PC-9 (cell line): ENCODE measurements at regions not wholly inside any gene's neighbourhood (a gene's known extent, or its start where the extent isn't known, plus 50 kb on each side); places are given as distances from the start of the nearest gene placed in this dataset.

Source experiments
- BruUV-seq: library from RNA; stranded (reverse); fragments of 400-500 nt; replicated peaks from 2 replicates; lab custom pipeline; 2021; lab: Mats Ljungman, UMichigan
- CTCF ChIA-PET: fragments of 300-600 bp; sonication (Branson Sonifier 250); formaldehyde crosslinking; loops from one replicate; lab custom pipeline; 2022; ENCODE audit warnings: antibody characterized with exemption; lab: Charles Lee
- POLR2A ChIA-PET: fragments of 300-600 bp; sonication (Branson Sonifier 250); formaldehyde crosslinking; loops from one replicate; lab custom pipeline; 2022; ENCODE audit warnings: antibody characterized with exemption; ENCODE audit not compliant: unreplicated experiment; lab: Charles Lee
- DNase-seq, 2 experiments: peaks; one replicate each; pipeline versions ENCODE4 v3.0.0 to v3.0.0-alpha.2; 2015 to 2022; ENCODE audit warnings: mixed read lengths in 1 of 2
- H2AFZ ChIP-seq: fragments of 200-600 bp; sonication (generic); 2 replicates; pipeline ENCODE4 v1.8.1; 2017; ENCODE audit warnings: antibody characterized with exemption
- H3F3A ChIP-seq: fragments of 200-600 bp; sonication (generic); 2 replicates; pipeline ENCODE4 v1.8.1; 2017; ENCODE audit warnings: antibody characterized with exemption, mild to moderate bottlenecking, low read depth; ENCODE audit not compliant: insufficient read depth
- H3K27ac ChIP-seq: fragments of 200-600 bp; sonication (generic); 2 replicates; pipeline ENCODE4 v1.6.1; 2016; ENCODE audit warnings: mixed run types
- H3K27me3 ChIP-seq: fragments of 200-600 bp; sonication (generic); 2 replicates; pipeline ENCODE4 v1.6.1; 2016; ENCODE audit warnings: low read depth, mixed run types; ENCODE audit not compliant: insufficient read depth
- H3K36me3 ChIP-seq: fragments of 200-600 bp; sonication (generic); 2 replicates; pipeline ENCODE4 v1.6.1; 2016; ENCODE audit warnings: low read depth, mixed run types
- H3K4me1 ChIP-seq: fragments of 200-600 bp; sonication (generic); replicated peaks from 2 replicates; pipeline ENCODE4 v1.6.1; 2016; ENCODE audit warnings: mixed run types; ENCODE audit not compliant: insufficient read depth
- H3K4me2 ChIP-seq: fragments of 200-600 bp; sonication (generic); 2 replicates; pipeline ENCODE4 v1.6.1; 2017; ENCODE audit warnings: mixed run types
- H3K4me3 ChIP-seq: fragments of 200-600 bp; sonication (generic); 2 replicates; pipeline ENCODE4 v1.6.1; 2016; ENCODE audit warnings: mixed run types
- H3K79me2 ChIP-seq: fragments of 200-600 bp; sonication (generic); 2 replicates; pipeline ENCODE4 v1.6.1; 2017; ENCODE audit warnings: low read depth, mixed run types
- H3K9me2 ChIP-seq: fragments of 200-600 bp; sonication (generic); 2 replicates; pipeline ENCODE4 v1.8.1; 2017; ENCODE audit warnings: mild to moderate bottlenecking; ENCODE audit not compliant: insufficient read depth
- H3K9me3 ChIP-seq: fragments of 200-600 bp; sonication (generic); 2 replicates; pipeline ENCODE4 v1.8.1; 2016; ENCODE audit warnings: low read depth; ENCODE audit not compliant: insufficient read depth
- H4K20me1 ChIP-seq: fragments of 200-600 bp; sonication (generic); 2 replicates; pipeline ENCODE4 v1.8.1; 2017; ENCODE audit not compliant: insufficient read depth
- CTCF ChIP-seq: fragments of 200-600 bp; sonication (generic); conservative IDR thresholded peaks from 2 replicates; pipeline ENCODE4 v1.6.1; 2017; ENCODE audit warnings: mixed run types, antibody characterized with exemption, mild to moderate bottlenecking, moderate library complexity
- EZH2 ChIP-seq: fragments of 200-600 bp; sonication (generic); IDR thresholded peaks from 2 replicates; pipeline ENCODE4 v1.8.0; 2017; ENCODE audit warnings: antibody characterized with exemption, low read depth
- intact Hi-C: fragments of 100-400 bp; cut with micrococcal nuclease; formaldehyde crosslinking; loops from one replicate; pipeline ENCODE4 v1.10.0; 2022; ENCODE audit not compliant: unreplicated experiment

- DNase-seq, result no peak
- Histone ChIP-seq H3K4me1 (no peaks in the 10 kb centered on the region), H3K79me2 (no peaks in the 10 kb centered on the region), H3K4me3 (no peak overlapping the region), H3K9me3 (no peaks in the 10 kb centered on the region; the same call in 1 of the 2 replicates), H3K36me3 (no peaks in the 10 kb centered on the region), H3K27me3 (peaks cover 41% of the 10 kb centered on the region), H3K9me2 (no peaks in the 10 kb centered on the region), H3K4me2 (no peak overlapping the region), H3K27ac (no peak overlapping the region), H2AFZ (no peak overlapping the region), H4K20me1 (peaks cover 7% of the 10 kb centered on the region; the same call in 1 of the 2 replicates), H3F3A (no peaks in the 10 kb centered on the region)
- intact Hi-C loops, result no loop called here
- no TSS peak for BruUV-seq
- no peak for TF ChIP-seq EZH2
- TF ChIP-seq CTCF, result no peak
- CTCF ChIA-PET, result interaction anchor here (0.6 kb wide), 1 partner anchor 15 kb away, joined by 3 read pairs; no protein-coding TSS in a partner anchor
- POLR2A ChIA-PET, result no interaction called here
Observed at GRCh38 chr17:34750004-34750403, 170.6 kb downstream of the TMEM132E start.

GRCh38 chr17:34741967-34742366, 162.6 kb downstream of the TMEM132E start:
- Histone ChIP-seq H3K27me3 (peaks cover 46% of the 10 kb centered on the region), H3K4me3 (no peak overlapping the region), H2AFZ (no peak overlapping the region), H3F3A (no peaks in the 10 kb centered on the region), H3K9me3 (no peaks in the 10 kb centered on the region), H3K36me3 (no peaks in the 10 kb centered on the region), H4K20me1 (no peaks in the 10 kb centered on the region), H3K27ac (no peak overlapping the region), H3K9me2 (no peaks in the 10 kb centered on the region), H3K4me1 (no peaks in the 10 kb centered on the region), H3K79me2 (no peaks in the 10 kb centered on the region), H3K4me2 (no peak overlapping the region)
- ChIA-PET POLR2A (no interaction called here), CTCF (no interaction called here)
- no peak for DNase-seq
- intact Hi-C loops, result no loop called here
- no peak for TF ChIP-seq EZH2
- no TSS peak for BruUV-seq

GRCh38 chr17:34740565-34741520, 161.5 kb downstream of the TMEM132E start:
- POLR2A ChIA-PET, result no interaction called here
- H2AFZ ChIP-seq, result no peak overlapping the region
- TF ChIP-seq CTCF, result no peak
- no peak for TF ChIP-seq EZH2
- no peaks in the 10 kb centered on the region for H4K20me1 ChIP-seq
- no peaks in the 10 kb centered on the region for H3F3A ChIP-seq
- DNase-seq, result no peak
- H3K36me3 ChIP-seq, result no peaks in the 10 kb centered on the region
- no peaks in the 10 kb centered on the region for H3K4me1 ChIP-seq
- H3K4me3 ChIP-seq, result no peak overlapping the region
- H3K79me2 ChIP-seq, result no peaks in the 10 kb centered on the region
- intact Hi-C loops, result no loop called here
- H3K27me3 ChIP-seq, result peaks cover 55% of the 10 kb centered on the region
- BruUV-seq, result no TSS peak
- H3K9me2 ChIP-seq, result no peaks in the 10 kb centered on the region
- H3K4me2 ChIP-seq, result no peak overlapping the region
- H3K27ac ChIP-seq, result no peak overlapping the region
- H3K9me3 ChIP-seq, result no peaks in the 10 kb centered on the region
- CTCF ChIA-PET, result no interaction called here
